WTC11 (cell line): ENCODE measurements at regions not wholly inside any gene's neighbourhood (a gene's known extent, or its start where the extent isn't known, plus 50 kb on each side); places are given as distances from the start of the nearest gene placed in this dataset.

ENCODE experiments used
- ATAC-seq: fragments of 200-7000 bp; cut with Tn5 transposase; 2 replicates; pipeline ENCODE4 v1.10.0; 2021; ENCODE audit warnings: mild to moderate bottlenecking, moderate library complexity
- CTCF ChIA-PET: fragments of 300-600 bp; sonication (Branson Sonifier 250); formaldehyde crosslinking; loops from one replicate; lab custom pipeline; 2021; ENCODE audit warnings: antibody characterized with exemption; lab: Charles Lee
- POLR2A ChIA-PET: fragments of 350-600 bp; sonication (Branson Sonifier 250); formaldehyde crosslinking; loops from one replicate; lab custom pipeline; 2021; ENCODE audit warnings: antibody characterized with exemption; lab: Charles Lee
- DNase-seq: peaks from one replicate; pipeline ENCODE4 v3.0.0; 2021; ENCODE audit warnings: low spot score
- H3K27ac Mint-ChIP-seq: 2 replicates; pipeline ENCODE4 v1.8.0; 2021; ENCODE audit warnings: mixed read lengths
- H3K27me3 Mint-ChIP-seq: 2 replicates; pipeline ENCODE4 v1.8.0; 2021; ENCODE audit warnings: low read depth, mild to moderate bottlenecking, moderate library complexity, mixed read lengths
- H3K36me3 Mint-ChIP-seq: 2 replicates; pipeline ENCODE4 v1.8.0; 2021; ENCODE audit warnings: mixed read lengths
- H3K4me1 Mint-ChIP-seq: 2 replicates; pipeline ENCODE4 v1.8.0; 2022; ENCODE audit warnings: mixed read lengths
- H3K4me3 Mint-ChIP-seq: 2 replicates; pipeline ENCODE4 v1.8.0; 2021; ENCODE audit warnings: mild to moderate bottlenecking, moderate library complexity, mixed read lengths
- H3K9me3 Mint-ChIP-seq: 2 replicates; pipeline ENCODE4 v1.8.0; 2021; ENCODE audit warnings: mixed read lengths
- ATF6 ChIP-seq: sonication (generic); formaldehyde crosslinking; IDR thresholded peaks from 2 replicates; pipeline ENCODE4 v1.8.1; 2023; ENCODE audit warnings: mild to moderate bottlenecking, missing genetic modification reagents
- CBFB ChIP-seq: sonication (generic); formaldehyde crosslinking; IDR thresholded peaks from 2 replicates; pipeline ENCODE4 v1.8.1; 2022; ENCODE audit warnings: mild to moderate bottlenecking, low read depth, missing genetic modification reagents
- ETV6 ChIP-seq: sonication (generic); formaldehyde crosslinking; IDR thresholded peaks from 2 replicates; pipeline ENCODE4 v1.8.1; 2022; ENCODE audit warnings: mild to moderate bottlenecking, missing genetic modification reagents
- FOXJ3 ChIP-seq: sonication (generic); formaldehyde crosslinking; IDR thresholded peaks from 2 replicates; pipeline ENCODE4 v1.9.0; 2021; ENCODE audit warnings: missing genetic modification reagents, mild to moderate bottlenecking, borderline replicate concordance
- FOXK1 ChIP-seq: sonication (generic); formaldehyde crosslinking; IDR thresholded peaks from 2 replicates; pipeline ENCODE4 v1.8.0; 2022; ENCODE audit warnings: mild to moderate bottlenecking, moderate library complexity, missing genetic modification reagents
- GABPB1 ChIP-seq: sonication (generic); formaldehyde crosslinking; IDR thresholded peaks from 2 replicates; pipeline ENCODE4 v1.8.1; 2023; ENCODE audit warnings: mild to moderate bottlenecking, missing genetic modification reagents
- HMGXB4 ChIP-seq: sonication (generic); formaldehyde crosslinking; IDR thresholded peaks from 2 replicates; pipeline ENCODE4 v1.8.1; 2023; ENCODE audit warnings: mild to moderate bottlenecking, moderate library complexity, missing genetic modification reagents
- IRF2 ChIP-seq: sonication (generic); formaldehyde crosslinking; IDR thresholded peaks from 2 replicates; pipeline ENCODE4 v1.8.0; 2022; ENCODE audit warnings: low read depth, missing genetic modification reagents, borderline replicate concordance
- KAT7 ChIP-seq: sonication (generic); formaldehyde crosslinking; IDR thresholded peaks from 2 replicates; pipeline ENCODE4 v1.8.1; 2023; ENCODE audit warnings: missing genetic modification reagents, mild to moderate bottlenecking, borderline replicate concordance
- MXD4 ChIP-seq: fragments of 250-450 bp; sonication (Bioruptor Pico); IDR thresholded peaks from 2 replicates; pipeline ENCODE4 v1.8.0; 2021; ENCODE audit warnings: mild to moderate bottlenecking, moderate library complexity, borderline replicate concordance
- MYBL2 ChIP-seq: sonication (generic); formaldehyde crosslinking; IDR thresholded peaks from 2 replicates; pipeline ENCODE4 v1.8.1; 2023; ENCODE audit warnings: mild to moderate bottlenecking, moderate library complexity, missing genetic modification reagents
- NFATC4 ChIP-seq: fragments of 250-450 bp; sonication (Bioruptor Pico); IDR thresholded peaks from 2 replicates; pipeline ENCODE4 v1.9.0; 2021; ENCODE audit warnings: mild to moderate bottlenecking
- NFE2L1 ChIP-seq: sonication (generic); formaldehyde crosslinking; IDR thresholded peaks from 2 replicates; pipeline ENCODE4 v1.8.1; 2023; ENCODE audit warnings: missing genetic modification reagents
- PREB ChIP-seq: sonication (generic); formaldehyde crosslinking; IDR thresholded peaks from 2 replicates; pipeline ENCODE4 v1.8.1; 2022; ENCODE audit warnings: mild to moderate bottlenecking, missing genetic modification reagents, moderate library complexity, borderline replicate concordance
- RORB ChIP-seq: fragments of 250-450 bp; sonication (Bioruptor Pico); IDR thresholded peaks from 2 replicates; pipeline ENCODE4 v1.9.0; 2021; ENCODE audit warnings: mild to moderate bottlenecking
- SMAD4 ChIP-seq: sonication (generic); formaldehyde crosslinking; IDR thresholded peaks from 2 replicates; pipeline ENCODE4 v1.8.0; 2022; ENCODE audit warnings: mild to moderate bottlenecking, missing genetic modification reagents
- SOX15 ChIP-seq: fragments of 250-450 bp; sonication (Bioruptor Pico); IDR thresholded peaks from 2 replicates; pipeline ENCODE4 v1.9.0; 2021; ENCODE audit warnings: mild to moderate bottlenecking
- SP1 ChIP-seq: sonication (generic); formaldehyde crosslinking; conservative IDR thresholded peaks from 2 replicates; pipeline ENCODE4 v1.8.1; 2022; ENCODE audit warnings: missing genetic modification reagents
- TCF7 ChIP-seq: sonication (generic); formaldehyde crosslinking; IDR thresholded peaks from 2 replicates; pipeline ENCODE4 v1.8.0; 2022; ENCODE audit warnings: mild to moderate bottlenecking, low read depth, missing genetic modification reagents, moderate library complexity
- USF1 ChIP-seq: sonication (generic); formaldehyde crosslinking; IDR thresholded peaks from 2 replicates; pipeline ENCODE4 v1.8.0; 2022; ENCODE audit warnings: mild to moderate bottlenecking, missing genetic modification reagents
- ZBTB21 ChIP-seq: sonication (generic); formaldehyde crosslinking; IDR thresholded peaks from 2 replicates; pipeline ENCODE4 v1.8.1; 2023; ENCODE audit warnings: mild to moderate bottlenecking, missing genetic modification reagents, borderline replicate concordance
- ZBTB43 ChIP-seq: sonication (generic); formaldehyde crosslinking; IDR thresholded peaks from 2 replicates; pipeline ENCODE4 v1.8.1; 2023; ENCODE audit warnings: mild to moderate bottlenecking, missing genetic modification reagents
- ZMAT4 ChIP-seq: fragments of 250-450 bp; sonication (Bioruptor Pico); IDR thresholded peaks from 2 replicates; pipeline ENCODE4 v1.9.0; 2021; ENCODE audit warnings: mild to moderate bottlenecking
- ZNF317 ChIP-seq: sonication (generic); formaldehyde crosslinking; IDR thresholded peaks from 2 replicates; pipeline ENCODE4 v1.8.1; 2023; ENCODE audit warnings: low read depth, mild to moderate bottlenecking, moderate library complexity, missing genetic modification reagents, borderline replicate concordance
- ZNF396 ChIP-seq: fragments of 250-450 bp; sonication (Bioruptor Pico); IDR thresholded peaks from 2 replicates; pipeline ENCODE4 v1.8.0; 2021; ENCODE audit warnings: mild to moderate bottlenecking, moderate library complexity, borderline replicate concordance

- no peak for DNase-seq
- Mint-ChIP-seq H3K36me3 (peaks cover 13% of the 10 kb centered on the region; the same call in 1 of the 2 replicates), H3K27me3 (no peaks in the 10 kb centered on the region), H3K4me3 (no peak overlapping the region), H3K4me1 (no peaks in the 10 kb centered on the region), H3K27ac (no peak overlapping the region), H3K9me3 (peaks cover 30% of the 10 kb centered on the region)
- CTCF ChIA-PET = no interaction called here
- POLR2A ChIA-PET = no interaction called here
- no peak for TF ChIP-seq ZMAT4 (CRISPR knock-in tag)
- TF ChIP-seq USF1 (CRISPR knock-in tag) = no peak
- no peak for TF ChIP-seq ZNF396 (CRISPR knock-in tag)
- ATAC-seq = no peak
Measured at GRCh38 chr18:78786776-78787175, 192.8 kb upstream of the SALL3 start.

GRCh38 chr18:78787751-78788150 is 191.9 kb upstream of the SALL3 start:
- no peak for TF ChIP-seq PREB (CRISPR knock-in tag)
- no peak for TF ChIP-seq GABPB1 (CRISPR knock-in tag)
- TF ChIP-seq CBFB = no peak
- no peak for TF ChIP-seq TCF7 (CRISPR knock-in tag)
- POLR2A ChIA-PET = no interaction called here
- CTCF ChIA-PET = no interaction called here
- Mint-ChIP-seq H3K9me3 (peaks cover 30% of the 10 kb centered on the region), H3K4me1 (no peaks in the 10 kb centered on the region), H3K36me3 (peaks cover 13% of the 10 kb centered on the region; the same call in 1 of the 2 replicates), H3K4me3 (no peak overlapping the region), H3K27ac (no peak overlapping the region), H3K27me3 (no peaks in the 10 kb centered on the region)
- ATAC-seq (no peak), DNase-seq (no peak)

- Mint-ChIP-seq H3K4me1 (no peaks in the 10 kb centered on the region), H3K36me3 (peaks cover 13% of the 10 kb centered on the region; the same call in 1 of the 2 replicates), H3K27me3 (no peaks in the 10 kb centered on the region), H3K27ac (no peak overlapping the region), H3K4me3 (no peak overlapping the region), H3K9me3 (peaks cover 30% of the 10 kb centered on the region)
- no peak for DNase-seq
- no peak for TF ChIP-seq NFE2L1 (CRISPR knock-in tag)
- ChIA-PET POLR2A (no interaction called here), CTCF (no interaction called here)
- no peak for ATAC-seq
Measured at GRCh38 chr18:78788161-78788560, 191.5 kb upstream of the SALL3 start.

GRCh38 chr18:78789850-78790249 is 189.8 kb upstream of the SALL3 start:
- CTCF ChIA-PET = no interaction called here
- Mint-ChIP-seq H3K9me3 (peaks cover 29% of the 10 kb centered on the region), H3K4me1 (no peaks in the 10 kb centered on the region), H3K27ac (no peak overlapping the region), H3K27me3 (no peaks in the 10 kb centered on the region), H3K36me3 (peaks cover 17% of the 10 kb centered on the region; the same call in 1 of the 2 replicates), H3K4me3 (no peak overlapping the region)
- DNase-seq (no peak), ATAC-seq (no peak)
- POLR2A ChIA-PET = no interaction called here
- no peak for TF ChIP-seq IRF2
- no peak for TF ChIP-seq FOXJ3
- TF ChIP-seq ETV6 (CRISPR knock-in tag) = no peak
- TF ChIP-seq SP1 (CRISPR knock-in tag) = no peak
- TF ChIP-seq RORB = no peak
- TF ChIP-seq ZBTB43 = no peak
- no peak for TF ChIP-seq SMAD4 (CRISPR knock-in tag)
- no peak for TF ChIP-seq CBFB
- no peak for TF ChIP-seq MXD4
- no peak for TF ChIP-seq FOXK1 (CRISPR knock-in tag)
- TF ChIP-seq ZNF317 = no peak
- no peak for TF ChIP-seq ZBTB21 (CRISPR knock-in tag)
- TF ChIP-seq HMGXB4 (CRISPR knock-in tag) = no peak
- TF ChIP-seq ATF6 = no peak
- TF ChIP-seq SOX15 (CRISPR knock-in tag) = no peak
- TF ChIP-seq KAT7 (CRISPR knock-in tag) = no peak
- no peak for TF ChIP-seq NFATC4 (CRISPR knock-in tag)
- TF ChIP-seq MYBL2 (CRISPR knock-in tag) = no peak
